HEK293 (cell line): ENCODE measurements at regions not wholly inside any gene's neighbourhood (a gene's known extent, or its start where the extent isn't known, plus 50 kb on each side); places are given as distances from the start of the nearest gene placed in this dataset.

Source experiments
- GLI4 ChIP-seq: fragments of 450-650 bp; formaldehyde crosslinking; IDR thresholded peaks from 2 replicates; pipeline ENCODE4 v1.5.1; 2016; ENCODE audit warnings: missing biosample characterization, missing genetic modification characterization
- KLF16 ChIP-seq: fragments of 450-650 bp; formaldehyde crosslinking; IDR thresholded peaks from 2 replicates; pipeline ENCODE4 v1.5.1; 2017; ENCODE audit warnings: missing biosample characterization, missing genetic modification characterization
- MEIS1 ChIP-seq: sonication (generic); formaldehyde crosslinking; IDR thresholded peaks from 2 replicates; pipeline ENCODE4 v1.8.1; 2022; ENCODE audit warnings: missing genetic modification reagents, mild to moderate bottlenecking, borderline replicate concordance
- ZFP37 ChIP-seq: fragments of 450-650 bp; formaldehyde crosslinking; IDR thresholded peaks from 2 replicates; pipeline ENCODE4 v1.5.1; 2016; ENCODE audit warnings: missing biosample characterization, missing genetic modification characterization
- ZNF16 ChIP-seq: fragments of 450-650 bp; formaldehyde crosslinking; IDR thresholded peaks from 2 replicates; pipeline ENCODE4 v1.5.1; 2016; ENCODE audit warnings: low read depth, missing biosample characterization, missing genetic modification characterization
- ZXDB ChIP-seq: fragments of 450-650 bp; formaldehyde crosslinking; IDR thresholded peaks from 2 replicates; pipeline ENCODE4 v1.5.1; 2016; ENCODE audit warnings: missing biosample characterization, missing genetic modification characterization
- TF ChIP-seq, protein P1 (sequence below): fragments of 450-650 bp; formaldehyde crosslinking; IDR thresholded peaks from 2 replicates; pipeline ENCODE4 v1.5.1; 2016; ENCODE audit warnings: missing biosample characterization, missing genetic modification characterization
- TF ChIP-seq, protein P2 (sequence below): fragments of 450-650 bp; formaldehyde crosslinking; IDR thresholded peaks from 2 replicates; pipeline ENCODE4 v1.5.1; 2016; ENCODE audit warnings: missing biosample characterization, missing genetic modification characterization
- TF ChIP-seq, protein P3 (sequence below): fragments of 450-650 bp; formaldehyde crosslinking; IDR thresholded peaks from 2 replicates; pipeline ENCODE4 v1.5.1; 2016; ENCODE audit warnings: missing biosample characterization, missing genetic modification characterization
- TF ChIP-seq, protein P4 (sequence below): fragments of 450-650 bp; formaldehyde crosslinking; IDR thresholded peaks from 2 replicates; pipeline ENCODE4 v1.5.0; 2017; ENCODE audit warnings: missing biosample characterization, missing genetic modification characterization, borderline replicate concordance

DNA sequence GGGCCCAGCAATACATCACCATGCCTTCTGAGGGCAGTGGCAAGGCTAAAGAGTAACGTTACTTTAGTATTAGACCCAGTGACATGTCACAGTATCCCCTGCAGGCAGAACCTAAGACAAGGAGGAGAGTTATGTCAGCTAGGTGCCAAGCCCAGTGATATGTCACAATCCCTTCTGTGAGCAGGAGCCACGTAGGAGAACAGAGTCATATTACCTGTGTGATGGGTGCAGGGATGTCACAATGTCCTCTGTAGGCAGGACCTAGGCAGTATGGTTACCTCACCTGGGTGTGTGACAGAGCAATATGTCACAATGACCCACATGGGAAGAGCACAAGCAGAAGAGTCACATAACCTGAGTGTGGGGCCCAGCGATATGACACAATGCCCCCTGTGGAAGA, 121.8 kb downstream of the ZNF675 start:
- TF ChIP-seq, protein P1, sequence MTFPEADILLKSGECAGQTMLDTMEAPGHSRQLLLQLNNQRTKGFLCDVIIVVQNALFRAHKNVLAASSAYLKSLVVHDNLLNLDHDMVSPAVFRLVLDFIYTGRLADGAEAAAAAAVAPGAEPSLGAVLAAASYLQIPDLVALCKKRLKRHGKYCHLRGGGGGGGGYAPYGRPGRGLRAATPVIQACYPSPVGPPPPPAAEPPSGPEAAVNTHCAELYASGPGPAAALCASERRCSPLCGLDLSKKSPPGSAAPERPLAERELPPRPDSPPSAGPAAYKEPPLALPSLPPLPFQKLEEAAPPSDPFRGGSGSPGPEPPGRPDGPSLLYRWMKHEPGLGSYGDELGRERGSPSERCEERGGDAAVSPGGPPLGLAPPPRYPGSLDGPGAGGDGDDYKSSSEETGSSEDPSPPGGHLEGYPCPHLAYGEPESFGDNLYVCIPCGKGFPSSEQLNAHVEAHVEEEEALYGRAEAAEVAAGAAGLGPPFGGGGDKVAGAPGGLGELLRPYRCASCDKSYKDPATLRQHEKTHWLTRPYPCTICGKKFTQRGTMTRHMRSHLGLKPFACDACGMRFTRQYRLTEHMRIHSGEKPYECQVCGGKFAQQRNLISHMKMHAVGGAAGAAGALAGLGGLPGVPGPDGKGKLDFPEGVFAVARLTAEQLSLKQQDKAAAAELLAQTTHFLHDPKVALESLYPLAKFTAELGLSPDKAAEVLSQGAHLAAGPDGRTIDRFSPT (tag by site-specific recombination) = no peak
- TF ChIP-seq GLI4 (tag by site-specific recombination) (no peak), ZNF16 (tag by site-specific recombination) (no peak), ZFP37 (no peak), MEIS1 (CRISPR knock-in tag) (no peak), KLF16 (no peak), ZXDB (tag by site-specific recombination) (no peak)
- TF ChIP-seq, protein P2, sequence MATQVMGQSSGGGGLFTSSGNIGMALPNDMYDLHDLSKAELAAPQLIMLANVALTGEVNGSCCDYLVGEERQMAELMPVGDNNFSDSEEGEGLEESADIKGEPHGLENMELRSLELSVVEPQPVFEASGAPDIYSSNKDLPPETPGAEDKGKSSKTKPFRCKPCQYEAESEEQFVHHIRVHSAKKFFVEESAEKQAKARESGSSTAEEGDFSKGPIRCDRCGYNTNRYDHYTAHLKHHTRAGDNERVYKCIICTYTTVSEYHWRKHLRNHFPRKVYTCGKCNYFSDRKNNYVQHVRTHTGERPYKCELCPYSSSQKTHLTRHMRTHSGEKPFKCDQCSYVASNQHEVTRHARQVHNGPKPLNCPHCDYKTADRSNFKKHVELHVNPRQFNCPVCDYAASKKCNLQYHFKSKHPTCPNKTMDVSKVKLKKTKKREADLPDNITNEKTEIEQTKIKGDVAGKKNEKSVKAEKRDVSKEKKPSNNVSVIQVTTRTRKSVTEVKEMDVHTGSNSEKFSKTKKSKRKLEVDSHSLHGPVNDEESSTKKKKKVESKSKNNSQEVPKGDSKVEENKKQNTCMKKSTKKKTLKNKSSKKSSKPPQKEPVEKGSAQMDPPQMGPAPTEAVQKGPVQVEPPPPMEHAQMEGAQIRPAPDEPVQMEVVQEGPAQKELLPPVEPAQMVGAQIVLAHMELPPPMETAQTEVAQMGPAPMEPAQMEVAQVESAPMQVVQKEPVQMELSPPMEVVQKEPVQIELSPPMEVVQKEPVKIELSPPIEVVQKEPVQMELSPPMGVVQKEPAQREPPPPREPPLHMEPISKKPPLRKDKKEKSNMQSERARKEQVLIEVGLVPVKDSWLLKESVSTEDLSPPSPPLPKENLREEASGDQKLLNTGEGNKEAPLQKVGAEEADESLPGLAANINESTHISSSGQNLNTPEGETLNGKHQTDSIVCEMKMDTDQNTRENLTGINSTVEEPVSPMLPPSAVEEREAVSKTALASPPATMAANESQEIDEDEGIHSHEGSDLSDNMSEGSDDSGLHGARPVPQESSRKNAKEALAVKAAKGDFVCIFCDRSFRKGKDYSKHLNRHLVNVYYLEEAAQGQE (tag by site-specific recombination) = no peak
- TF ChIP-seq, protein P3, sequence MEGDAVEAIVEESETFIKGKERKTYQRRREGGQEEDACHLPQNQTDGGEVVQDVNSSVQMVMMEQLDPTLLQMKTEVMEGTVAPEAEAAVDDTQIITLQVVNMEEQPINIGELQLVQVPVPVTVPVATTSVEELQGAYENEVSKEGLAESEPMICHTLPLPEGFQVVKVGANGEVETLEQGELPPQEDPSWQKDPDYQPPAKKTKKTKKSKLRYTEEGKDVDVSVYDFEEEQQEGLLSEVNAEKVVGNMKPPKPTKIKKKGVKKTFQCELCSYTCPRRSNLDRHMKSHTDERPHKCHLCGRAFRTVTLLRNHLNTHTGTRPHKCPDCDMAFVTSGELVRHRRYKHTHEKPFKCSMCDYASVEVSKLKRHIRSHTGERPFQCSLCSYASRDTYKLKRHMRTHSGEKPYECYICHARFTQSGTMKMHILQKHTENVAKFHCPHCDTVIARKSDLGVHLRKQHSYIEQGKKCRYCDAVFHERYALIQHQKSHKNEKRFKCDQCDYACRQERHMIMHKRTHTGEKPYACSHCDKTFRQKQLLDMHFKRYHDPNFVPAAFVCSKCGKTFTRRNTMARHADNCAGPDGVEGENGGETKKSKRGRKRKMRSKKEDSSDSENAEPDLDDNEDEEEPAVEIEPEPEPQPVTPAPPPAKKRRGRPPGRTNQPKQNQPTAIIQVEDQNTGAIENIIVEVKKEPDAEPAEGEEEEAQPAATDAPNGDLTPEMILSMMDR = no peak
- TF ChIP-seq, protein P4, sequence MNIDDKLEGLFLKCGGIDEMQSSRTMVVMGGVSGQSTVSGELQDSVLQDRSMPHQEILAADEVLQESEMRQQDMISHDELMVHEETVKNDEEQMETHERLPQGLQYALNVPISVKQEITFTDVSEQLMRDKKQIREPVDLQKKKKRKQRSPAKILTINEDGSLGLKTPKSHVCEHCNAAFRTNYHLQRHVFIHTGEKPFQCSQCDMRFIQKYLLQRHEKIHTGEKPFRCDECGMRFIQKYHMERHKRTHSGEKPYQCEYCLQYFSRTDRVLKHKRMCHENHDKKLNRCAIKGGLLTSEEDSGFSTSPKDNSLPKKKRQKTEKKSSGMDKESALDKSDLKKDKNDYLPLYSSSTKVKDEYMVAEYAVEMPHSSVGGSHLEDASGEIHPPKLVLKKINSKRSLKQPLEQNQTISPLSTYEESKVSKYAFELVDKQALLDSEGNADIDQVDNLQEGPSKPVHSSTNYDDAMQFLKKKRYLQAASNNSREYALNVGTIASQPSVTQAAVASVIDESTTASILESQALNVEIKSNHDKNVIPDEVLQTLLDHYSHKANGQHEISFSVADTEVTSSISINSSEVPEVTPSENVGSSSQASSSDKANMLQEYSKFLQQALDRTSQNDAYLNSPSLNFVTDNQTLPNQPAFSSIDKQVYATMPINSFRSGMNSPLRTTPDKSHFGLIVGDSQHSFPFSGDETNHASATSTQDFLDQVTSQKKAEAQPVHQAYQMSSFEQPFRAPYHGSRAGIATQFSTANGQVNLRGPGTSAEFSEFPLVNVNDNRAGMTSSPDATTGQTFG = no peak
